ENCODE measurements at regions not wholly inside any gene's neighbourhood (a gene's known extent, or its start where the extent isn't known, plus 50 kb on each side); places are given as distances from the start of the nearest gene placed in this dataset.

GRCh38 chrX:17919896-17920446 lies 58.9 kb upstream of the RAI2 start:
- DNase-seq: no peak

GRCh38 chrX:17917945-17918577 lies 57.0 kb upstream of the RAI2 start:
- no peak for DNase-seq

- DNase-seq: no peak
Observed at GRCh38 chrX:17913801-17914200, 52.7 kb upstream of the RAI2 start.
